Osteoblast (primary cell): ENCODE measurements at regions not wholly inside any gene's neighbourhood (a gene's known extent, or its start where the extent isn't known, plus 50 kb on each side); places are given as distances from the start of the nearest gene placed in this dataset.

Experiments
- DNase-seq: peaks from one replicate; pipeline ENCODE4 v3.0.0; 2011; ENCODE audit warnings: low spot score, mixed read lengths; ENCODE audit not compliant: insufficient read length; ENCODE audit errors: missing footprints
- H2AFZ ChIP-seq: 2 replicates; pipeline ENCODE4 v1.6.0; 2011; ENCODE audit warnings: mild to moderate bottlenecking, low read length
- H3K27ac ChIP-seq: 2 replicates; pipeline ENCODE4 v1.5.1; 2011; ENCODE audit warnings: mild to moderate bottlenecking, low read depth, low read length, moderate library complexity
- H3K27me3 ChIP-seq: 2 replicates; pipeline ENCODE4 v1.6.0; 2012; ENCODE audit warnings: mild to moderate bottlenecking, control low read depth, inconsistent platforms, low read length, moderate library complexity; ENCODE audit not compliant: insufficient read depth
- H3K36me3 ChIP-seq: 2 replicates; pipeline ENCODE4 v1.5.1; 2011; ENCODE audit warnings: mild to moderate bottlenecking, low read length, control low read depth, moderate library complexity; ENCODE audit not compliant: insufficient read depth
- H3K4me1 ChIP-seq: 2 replicates; pipeline ENCODE4 v1.5.1; 2011; ENCODE audit warnings: mild to moderate bottlenecking, low read length, control low read depth, moderate library complexity; ENCODE audit not compliant: insufficient read depth
- H3K4me2 ChIP-seq: 2 replicates; pipeline ENCODE4 v1.6.0; 2011; ENCODE audit warnings: mild to moderate bottlenecking, low read length; ENCODE audit not compliant: insufficient read depth
- H3K4me3 ChIP-seq: fragments of 200-600 bp; sonication (generic); 3 replicates; pipeline ENCODE4 v1.5.1; 2012; ENCODE audit warnings: mild to moderate bottlenecking, low read length, inconsistent platforms; ENCODE audit not compliant: insufficient read depth
- H3K79me2 ChIP-seq: 2 replicates; pipeline ENCODE4 v1.6.0; 2012; ENCODE audit warnings: mild to moderate bottlenecking, low read length, control low read depth, inconsistent platforms; ENCODE audit not compliant: insufficient read depth
- H3K9me3 ChIP-seq: 2 replicates; pipeline ENCODE4 v1.5.1; 2011; ENCODE audit warnings: low read depth, low read length, control low read depth
- H4K20me1 ChIP-seq: 2 replicates; pipeline ENCODE4 v1.6.0; 2012; ENCODE audit warnings: mild to moderate bottlenecking, low read length, control low read depth; ENCODE audit not compliant: insufficient read depth
- CTCF ChIP-seq: IDR thresholded peaks from 2 replicates; pipeline ENCODE4 v1.5.1; 2011; ENCODE audit warnings: mild to moderate bottlenecking, low read depth, low read length, moderate library complexity; ENCODE audit errors: extremely low read depth

GRCh38 chr5:57953792-57954191 is 471.2 kb upstream of the ACTBL2 start:
- Histone ChIP-seq H3K4me2 (no peak overlapping the region), H3K9me3 (no peaks in the 10 kb centered on the region), H3K27ac (no peak overlapping the region), H3K27me3 (no peaks in the 10 kb centered on the region), H3K79me2 (no peaks in the 10 kb centered on the region), H3K4me3 (no peak overlapping the region), H3K4me1 (no peaks in the 10 kb centered on the region), H2AFZ (no peak overlapping the region), H3K36me3 (no peaks in the 10 kb centered on the region), H4K20me1 (no peaks in the 10 kb centered on the region)
- no peak for TF ChIP-seq CTCF
- no peak for DNase-seq

GRCh38 chr5:57950616-57951228 is 468.1 kb upstream of the ACTBL2 start:
- Histone ChIP-seq H3K27me3 (no peaks in the 10 kb centered on the region), H3K27ac (no peak overlapping the region), H3K79me2 (no peaks in the 10 kb centered on the region), H3K4me3 (no peak overlapping the region), H3K4me1 (no peaks in the 10 kb centered on the region), H3K9me3 (no peaks in the 10 kb centered on the region), H4K20me1 (no peaks in the 10 kb centered on the region), H3K4me2 (no peak overlapping the region), H2AFZ (no peak overlapping the region), H3K36me3 (no peaks in the 10 kb centered on the region)
- no peak for TF ChIP-seq CTCF
- no peak for DNase-seq

- H3K36me3 ChIP-seq: no peaks in the 10 kb centered on the region
- H3K4me1 ChIP-seq: no peaks in the 10 kb centered on the region
- no peaks in the 10 kb centered on the region for H3K9me3 ChIP-seq
- TF ChIP-seq CTCF: no peak
- H2AFZ ChIP-seq: no peak overlapping the region
- H3K4me3 ChIP-seq: no peak overlapping the region
- H3K4me2 ChIP-seq: no peak overlapping the region
- no peaks in the 10 kb centered on the region for H4K20me1 ChIP-seq
- H3K79me2 ChIP-seq: no peaks in the 10 kb centered on the region
- no peak overlapping the region for H3K27ac ChIP-seq
- H3K27me3 ChIP-seq: no peaks in the 10 kb centered on the region
- DNase-seq: no peak
Measured at GRCh38 chr5:57948091-57948490, 465.5 kb upstream of the ACTBL2 start.

GRCh38 chr5:57947181-57947580 is 464.6 kb upstream of the ACTBL2 start:
- no peaks in the 10 kb centered on the region for H4K20me1 ChIP-seq
- no peaks in the 10 kb centered on the region for H3K27me3 ChIP-seq
- no peak for TF ChIP-seq CTCF
- no peak overlapping the region for H3K4me3 ChIP-seq
- H3K79me2 ChIP-seq: no peaks in the 10 kb centered on the region
- H3K36me3 ChIP-seq: no peaks in the 10 kb centered on the region
- no peak overlapping the region for H2AFZ ChIP-seq
- H3K4me2 ChIP-seq: no peak overlapping the region
- no peaks in the 10 kb centered on the region for H3K9me3 ChIP-seq
- DNase-seq: no peak
- no peak overlapping the region for H3K27ac ChIP-seq
- no peaks in the 10 kb centered on the region for H3K4me1 ChIP-seq
